ENCODE measurements at regions not wholly inside any gene's neighbourhood (a gene's known extent, or its start where the extent isn't known, plus 50 kb on each side); places are given as distances from the start of the nearest gene placed in this dataset.

DNA sequence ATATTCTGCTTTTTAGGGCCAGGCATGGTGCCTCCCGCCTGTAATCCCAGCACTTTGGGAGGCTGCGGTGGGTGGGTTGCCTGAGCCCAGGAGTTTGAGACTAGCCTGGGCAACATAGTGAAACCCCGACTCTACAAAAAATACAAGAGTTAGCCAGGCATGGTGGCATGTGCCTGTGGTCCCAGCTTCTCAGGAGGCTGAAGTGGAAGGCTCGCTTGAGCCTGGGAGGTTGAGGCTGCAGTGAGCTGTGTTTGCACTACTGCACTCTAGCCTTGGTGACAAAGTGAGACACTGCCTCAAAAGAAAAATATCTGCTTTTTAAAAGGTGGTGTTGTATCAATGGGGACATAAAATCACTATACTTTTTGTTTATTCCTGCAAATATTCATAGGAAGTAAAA, 112.8 kb downstream of the C3orf38 start:
- ATAC-seq (ENCODE audit: low read depth in 2 of 2) (no peak), DNase-seq (no peak)
- no peaks in the 10 kb centered on the region for H3K27me3 ChIP-seq (ENCODE audit: control insufficient read depth, insufficient read depth, low read length)
- H3K36me3 Mint-ChIP-seq: no peaks in the 10 kb centered on the region
- no peaks in the 10 kb centered on the region for H3K9me3 ChIP-seq (ENCODE audit: control insufficient read depth in 2 of 2, low read length in 2 of 2)
- no peaks in the 10 kb centered on the region for H3K36me3 ChIP-seq (ENCODE audit: control insufficient read depth, insufficient read depth, low read length)
- H3K27me3 Mint-ChIP-seq: no peaks in the 10 kb centered on the region
- no peak overlapping the region for H3K4me3 ChIP-seq (ENCODE audit: low read depth, low read length)
- no peaks in the 10 kb centered on the region for H3K4me1 ChIP-seq (ENCODE audit: control insufficient read depth, insufficient read depth, low read length, poor library complexity, severe bottlenecking)
- no peak overlapping the region for H3K4me3 Mint-ChIP-seq
- H3K27ac ChIP-seq (ENCODE audit: insufficient read depth, low read length, poor library complexity, severe bottlenecking): no peak overlapping the region
- H3K27ac Mint-ChIP-seq: no peak overlapping the region
- H3K4me1 Mint-ChIP-seq: no peaks in the 10 kb centered on the region
- H3K9me3 Mint-ChIP-seq: peaks cover 0 to 2% (median 0%) of the 10 kb centered on the region in 7 donors

DNA sequence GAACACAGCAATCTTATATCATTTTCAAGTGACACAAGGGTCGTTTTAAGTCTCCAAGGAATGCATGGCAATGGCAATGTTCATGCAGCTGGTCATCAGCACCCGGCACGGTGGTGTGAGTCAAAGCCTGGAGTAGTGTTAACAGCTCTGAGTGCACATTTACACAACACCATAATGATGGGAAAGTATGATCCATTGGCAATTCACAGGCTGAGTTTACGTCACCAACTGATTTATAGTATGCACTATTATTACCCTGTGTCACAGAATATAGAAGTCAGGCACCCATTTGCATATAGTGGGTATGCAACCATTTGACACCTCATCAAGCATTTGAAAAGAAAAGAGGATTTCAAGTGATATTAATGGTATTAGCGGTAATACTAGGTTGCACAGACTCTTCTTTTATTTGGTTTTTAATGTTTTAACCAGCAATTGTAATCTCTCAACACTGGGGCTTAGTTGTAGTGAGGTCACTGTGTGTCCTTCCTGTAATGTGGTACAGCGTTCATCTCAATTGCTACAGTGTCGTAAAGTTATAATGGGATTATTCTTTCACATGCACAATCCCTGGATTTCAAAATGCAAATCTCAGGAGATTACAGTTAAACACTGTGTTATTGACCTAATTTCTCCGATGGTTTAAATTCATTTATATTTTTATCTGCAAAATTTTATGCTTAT, 113.8 kb downstream of the C3orf38 start:
- Mint-ChIP-seq H3K4me3 (no peak overlapping the region), H3K4me1 (no peaks in the 10 kb centered on the region), H3K9me3 (peaks cover 0 to 2% (median 0%) of the 10 kb centered on the region in 7 donors), H3K27ac (no peak overlapping the region), H3K27me3 (no peaks in the 10 kb centered on the region), H3K36me3 (no peaks in the 10 kb centered on the region)
- Histone ChIP-seq H3K4me3 (ENCODE audit: low read depth, low read length) (no peak overlapping the region), H3K27me3 (ENCODE audit: control insufficient read depth, insufficient read depth, low read length) (no peaks in the 10 kb centered on the region), H3K36me3 (ENCODE audit: control insufficient read depth, insufficient read depth, low read length) (no peaks in the 10 kb centered on the region), H3K27ac (ENCODE audit: insufficient read depth, low read length, poor library complexity, severe bottlenecking) (no peak overlapping the region), H3K9me3 (ENCODE audit: control insufficient read depth in 2 of 2, low read length in 2 of 2) (no peaks in the 10 kb centered on the region), H3K4me1 (ENCODE audit: control insufficient read depth, insufficient read depth, low read length, poor library complexity, severe bottlenecking) (no peaks in the 10 kb centered on the region)
- no peak for ATAC-seq (ENCODE audit: low read depth in 2 of 2)
- DNase-seq: no peak

DNA sequence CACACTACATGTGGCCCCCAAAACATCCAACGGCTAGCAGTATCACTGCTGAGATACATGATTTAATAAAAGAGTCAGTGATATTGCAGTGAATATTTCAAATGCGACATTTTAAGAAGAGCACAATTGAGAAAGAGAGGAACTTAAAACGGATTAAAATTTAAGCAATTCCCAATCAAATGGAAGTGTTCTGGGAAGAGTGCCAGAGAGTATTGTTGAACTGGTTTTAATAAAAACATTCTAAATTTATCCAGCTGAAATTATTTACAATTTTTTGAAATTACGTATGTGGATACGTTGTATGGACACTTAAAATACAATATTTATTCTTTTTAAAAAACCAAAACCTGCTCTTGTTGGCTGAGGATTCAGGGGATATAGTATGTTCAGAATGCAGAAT, 117.7 kb downstream of the C3orf38 start:
- ATAC-seq (ENCODE audit: low read depth in 2 of 2) (no peak), DNase-seq (no peak)
- no peak overlapping the region for H3K4me3 ChIP-seq (ENCODE audit: low read depth, low read length)
- H3K27me3 ChIP-seq (ENCODE audit: control insufficient read depth, insufficient read depth, low read length): no peaks in the 10 kb centered on the region
- no peaks in the 10 kb centered on the region for H3K9me3 ChIP-seq (ENCODE audit: control insufficient read depth in 2 of 2, low read length in 2 of 2)
- H3K27ac ChIP-seq (ENCODE audit: insufficient read depth, low read length, poor library complexity, severe bottlenecking): no peak overlapping the region
- Mint-ChIP-seq H3K4me3 (no peak overlapping the region), H3K27ac (no peak overlapping the region), H3K4me1 (no peaks in the 10 kb centered on the region), H3K9me3 (peaks cover 0 to 3% (median 0%) of the 10 kb centered on the region in 7 donors), H3K27me3 (no peaks in the 10 kb centered on the region), H3K36me3 (no peaks in the 10 kb centered on the region)
- H3K4me1 ChIP-seq (ENCODE audit: control insufficient read depth, insufficient read depth, low read length, poor library complexity, severe bottlenecking): no peaks in the 10 kb centered on the region
- no peaks in the 10 kb centered on the region for H3K36me3 ChIP-seq (ENCODE audit: control insufficient read depth, insufficient read depth, low read length)

DNA sequence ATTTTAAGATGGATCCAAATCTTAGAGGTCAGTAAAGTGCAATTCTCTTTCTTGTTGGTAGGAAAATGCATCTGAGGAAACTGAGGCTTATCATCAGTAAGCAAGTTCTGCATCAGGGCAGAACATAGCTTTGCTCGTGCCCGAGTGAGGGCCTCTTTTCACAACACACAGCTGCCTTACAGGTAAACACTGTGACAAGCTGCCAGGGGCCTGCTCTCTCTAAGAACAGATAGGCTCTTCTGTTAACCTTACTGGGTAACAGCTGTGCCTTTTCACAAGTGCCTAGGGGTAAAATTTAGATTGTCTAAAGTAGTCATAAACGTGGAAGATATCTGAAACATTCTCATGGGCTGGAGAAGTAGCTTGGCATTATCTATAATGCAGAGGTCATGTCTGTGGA, 118.1 kb downstream of the C3orf38 start:
- DNase-seq (no peak), ATAC-seq (ENCODE audit: low read depth in 2 of 2) (no peak)
- Histone ChIP-seq H3K4me1 (ENCODE audit: control insufficient read depth, insufficient read depth, low read length, poor library complexity, severe bottlenecking) (no peaks in the 10 kb centered on the region), H3K36me3 (ENCODE audit: control insufficient read depth, insufficient read depth, low read length) (no peaks in the 10 kb centered on the region), H3K9me3 (ENCODE audit: control insufficient read depth in 2 of 2, low read length in 2 of 2) (no peaks in the 10 kb centered on the region), H3K27ac (ENCODE audit: insufficient read depth, low read length, poor library complexity, severe bottlenecking) (no peak overlapping the region), H3K27me3 (ENCODE audit: control insufficient read depth, insufficient read depth, low read length) (no peaks in the 10 kb centered on the region), H3K4me3 (ENCODE audit: low read depth, low read length) (no peak overlapping the region)
- no peak overlapping the region for H3K4me3 Mint-ChIP-seq
- H3K27ac Mint-ChIP-seq: no peak overlapping the region
- peaks cover 0 to 3% (median 0%) of the 10 kb centered on the region in 7 donors for H3K9me3 Mint-ChIP-seq
- H3K4me1 Mint-ChIP-seq: no peaks in the 10 kb centered on the region
- no peaks in the 10 kb centered on the region for H3K27me3 Mint-ChIP-seq
- no peaks in the 10 kb centered on the region for H3K36me3 Mint-ChIP-seq

DNA sequence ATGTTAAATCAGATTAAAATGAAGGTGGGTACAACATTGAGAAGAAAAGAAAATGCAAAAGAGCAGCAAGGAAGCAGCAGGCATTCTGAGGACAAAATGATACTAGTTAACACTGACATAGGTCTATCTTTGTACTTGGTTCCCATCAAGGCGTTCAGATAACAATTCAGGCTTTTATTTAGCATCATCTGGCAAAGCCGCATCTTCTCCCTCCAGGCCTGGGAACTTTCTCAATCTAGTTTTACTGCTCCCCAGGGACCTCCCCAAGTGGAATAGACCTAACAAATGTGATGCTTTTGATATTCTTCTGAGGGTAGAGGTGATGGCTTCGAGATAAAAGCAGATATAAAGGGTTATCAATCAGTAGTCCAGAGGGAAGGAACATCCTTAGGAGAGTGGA, 130.6 kb downstream of the C3orf38 start:
- Histone ChIP-seq H3K27me3 (ENCODE audit: control insufficient read depth, insufficient read depth, low read length) (no peaks in the 10 kb centered on the region), H3K27ac (ENCODE audit: insufficient read depth, low read length, poor library complexity, severe bottlenecking) (no peak overlapping the region), H3K4me1 (ENCODE audit: control insufficient read depth, insufficient read depth, low read length, poor library complexity, severe bottlenecking) (no peaks in the 10 kb centered on the region), H3K9me3 (ENCODE audit: control insufficient read depth in 2 of 2, low read length in 2 of 2) (no peaks in the 10 kb centered on the region), H3K4me3 (ENCODE audit: low read depth, low read length) (no peak overlapping the region), H3K36me3 (ENCODE audit: control insufficient read depth, insufficient read depth, low read length) (no peaks in the 10 kb centered on the region)
- DNase-seq: no peak
- Mint-ChIP-seq H3K9me3 (peaks cover 0 to 2% (median 0%) of the 10 kb centered on the region in 7 donors), H3K27ac (no peak overlapping the region), H3K4me3 (no peak overlapping the region), H3K36me3 (no peaks in the 10 kb centered on the region), H3K27me3 (no peaks in the 10 kb centered on the region), H3K4me1 (no peaks in the 10 kb centered on the region)
- no peak for ATAC-seq (ENCODE audit: low read depth in 2 of 2)

DNA sequence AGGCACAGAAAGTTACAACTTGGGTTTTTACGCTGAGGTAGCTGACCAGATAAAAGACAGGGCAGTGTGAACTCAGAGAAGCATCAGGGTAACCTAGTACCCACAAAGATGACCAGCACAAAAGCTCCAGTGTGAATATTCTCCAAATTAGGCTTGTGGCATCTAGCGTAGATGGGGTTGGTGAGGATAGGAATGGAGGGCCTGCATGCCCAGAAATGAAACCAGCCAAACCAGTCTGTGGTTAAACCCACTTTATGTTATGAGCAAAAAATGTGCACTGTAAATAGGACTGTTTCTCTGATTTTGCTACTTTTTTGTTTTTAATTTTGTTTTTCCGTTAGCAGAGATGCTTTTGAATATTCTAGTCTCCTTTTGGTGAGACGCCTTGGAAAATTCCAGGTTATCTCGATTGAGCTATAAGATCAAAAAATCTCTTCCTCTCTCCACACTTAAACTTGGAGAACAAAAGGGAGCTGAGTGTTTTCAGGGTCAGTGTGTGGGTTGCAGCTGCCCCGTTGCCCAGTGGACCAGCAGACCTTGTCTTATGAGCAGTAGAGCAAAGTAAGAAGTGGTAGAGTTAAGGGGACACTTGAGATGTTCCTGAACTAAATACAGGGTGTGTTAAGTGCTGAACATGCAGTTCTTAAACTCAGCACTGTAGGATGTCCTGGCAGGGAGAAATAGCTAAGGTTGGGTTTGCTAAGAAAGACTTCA, 132.9 kb downstream of the C3orf38 start:
- Histone ChIP-seq H3K4me1 (ENCODE audit: control insufficient read depth, insufficient read depth, low read length, poor library complexity, severe bottlenecking) (no peaks in the 10 kb centered on the region), H3K4me3 (ENCODE audit: low read depth, low read length) (no peak overlapping the region), H3K36me3 (ENCODE audit: control insufficient read depth, insufficient read depth, low read length) (no peaks in the 10 kb centered on the region), H3K27me3 (ENCODE audit: control insufficient read depth, insufficient read depth, low read length) (no peaks in the 10 kb centered on the region), H3K27ac (ENCODE audit: insufficient read depth, low read length, poor library complexity, severe bottlenecking) (no peak overlapping the region), H3K9me3 (ENCODE audit: control insufficient read depth in 2 of 2, low read length in 2 of 2) (no peaks in the 10 kb centered on the region)
- Mint-ChIP-seq H3K4me1 (no peaks in the 10 kb centered on the region), H3K36me3 (no peaks in the 10 kb centered on the region), H3K27ac (no peak overlapping the region), H3K4me3 (no peak overlapping the region), H3K27me3 (no peaks in the 10 kb centered on the region), H3K9me3 (peaks cover 0 to 2% (median 1%) of the 10 kb centered on the region in 7 donors)
- ATAC-seq (ENCODE audit: low read depth in 2 of 2) (no peak), DNase-seq (no peak)

DNA sequence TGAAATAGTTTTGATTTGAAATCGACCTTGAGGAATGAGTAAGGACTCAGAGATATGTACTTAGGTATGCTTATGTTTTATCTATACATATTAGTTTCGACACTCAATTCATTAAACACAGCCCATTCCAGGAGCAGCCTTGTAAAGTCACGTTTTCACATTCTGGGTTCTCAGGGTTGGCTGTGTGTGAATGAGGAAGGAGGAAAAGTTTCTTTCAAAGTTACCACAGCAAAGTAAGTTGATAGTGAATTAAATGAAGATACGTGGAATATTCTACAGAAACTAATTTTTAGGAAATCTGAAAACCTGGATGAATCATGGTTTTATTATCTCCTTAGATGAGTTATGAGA, 133.5 kb downstream of the C3orf38 start:
- Histone ChIP-seq H3K9me3 (ENCODE audit: control insufficient read depth in 2 of 2, low read length in 2 of 2) (no peaks in the 10 kb centered on the region), H3K4me3 (ENCODE audit: low read depth, low read length) (no peak overlapping the region), H3K27me3 (ENCODE audit: control insufficient read depth, insufficient read depth, low read length) (no peaks in the 10 kb centered on the region), H3K4me1 (ENCODE audit: control insufficient read depth, insufficient read depth, low read length, poor library complexity, severe bottlenecking) (no peaks in the 10 kb centered on the region), H3K27ac (ENCODE audit: insufficient read depth, low read length, poor library complexity, severe bottlenecking) (no peak overlapping the region), H3K36me3 (ENCODE audit: control insufficient read depth, insufficient read depth, low read length) (no peaks in the 10 kb centered on the region)
- Mint-ChIP-seq H3K4me3 (no peak overlapping the region), H3K4me1 (no peaks in the 10 kb centered on the region), H3K27me3 (no peaks in the 10 kb centered on the region), H3K27ac (no peak overlapping the region), H3K36me3 (no peaks in the 10 kb centered on the region), H3K9me3 (peaks cover 0 to 3% (median 1%) of the 10 kb centered on the region in 7 donors)
- ATAC-seq (ENCODE audit: low read depth in 2 of 2): no peak
- DNase-seq: no peak

DNA sequence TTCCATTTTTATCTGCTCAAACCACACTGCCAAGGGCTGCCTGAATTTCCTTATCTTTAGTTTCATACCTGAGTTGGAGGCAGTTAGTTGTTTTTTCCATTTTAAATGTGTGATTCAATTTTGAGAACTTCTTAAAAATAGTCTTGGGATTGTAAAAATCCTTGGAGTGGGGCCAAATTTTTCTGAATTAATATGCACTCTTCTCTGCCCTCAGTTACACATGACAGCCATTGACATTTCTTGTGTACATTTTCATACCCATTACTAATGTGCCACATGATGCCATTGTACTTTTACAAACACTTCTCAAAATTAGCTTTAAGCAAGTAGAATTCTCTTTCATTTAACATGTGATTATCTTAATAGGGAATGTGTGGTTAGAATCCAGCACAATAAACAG, 141.7 kb downstream of the C3orf38 start:
- no peak overlapping the region for H3K27ac Mint-ChIP-seq
- ATAC-seq (ENCODE audit: low read depth in 2 of 2): no peak
- no peaks in the 10 kb centered on the region for H3K27me3 ChIP-seq (ENCODE audit: control insufficient read depth, insufficient read depth, low read length)
- H3K9me3 ChIP-seq (ENCODE audit: control insufficient read depth in 2 of 2, low read length in 2 of 2): no peaks in the 10 kb centered on the region
- no peaks in the 10 kb centered on the region for H3K36me3 ChIP-seq (ENCODE audit: control insufficient read depth, insufficient read depth, low read length)
- H3K27me3 Mint-ChIP-seq: no peaks in the 10 kb centered on the region
- no peak for DNase-seq
- no peak overlapping the region for H3K4me3 Mint-ChIP-seq
- H3K4me1 Mint-ChIP-seq: no peaks in the 10 kb centered on the region
- H3K27ac ChIP-seq (ENCODE audit: insufficient read depth, low read length, poor library complexity, severe bottlenecking): no peak overlapping the region
- H3K4me1 ChIP-seq (ENCODE audit: control insufficient read depth, insufficient read depth, low read length, poor library complexity, severe bottlenecking): no peaks in the 10 kb centered on the region
- no peaks in the 10 kb centered on the region for H3K36me3 Mint-ChIP-seq
- H3K4me3 ChIP-seq (ENCODE audit: low read depth, low read length): no peak overlapping the region
- H3K9me3 Mint-ChIP-seq: peaks cover 0 to 10% (median 3%) of the 10 kb centered on the region in 7 donors
